Large intestine (tissue), 3 donors: ENCODE measurements at regions not wholly inside any gene's neighbourhood (a gene's known extent, or its start where the extent isn't known, plus 50 kb on each side); places are given as distances from the start of the nearest gene placed in this dataset.
"Not testable (repeated sequence)": the region's sequence is repeated elsewhere in the genome, so short reads cannot be mapped to it uniquely, and the experiment has no call there.

Source experiments
- DNase-seq, 2 donors: peaks; one replicate each; pipeline versions ENCODE4 v3.0.0 to v3.0.0-alpha.2; 2013
- H3K27ac ChIP-seq: one replicate; pipeline ENCODE4 v1.5.1; 2013; ENCODE audit warnings: low read length
- H3K27me3 ChIP-seq: 2 replicates; pipeline ENCODE4 v1.6.1; 2013; ENCODE audit warnings: low read length; ENCODE audit not compliant: control insufficient read depth, insufficient read depth
- H3K36me3 ChIP-seq: 2 replicates; pipeline ENCODE4 v1.6.1; 2013; ENCODE audit warnings: low read length; ENCODE audit not compliant: control insufficient read depth, insufficient read depth
- H3K4me1 ChIP-seq: one replicate; pipeline ENCODE4 v1.6.1; 2013; ENCODE audit warnings: low read length; ENCODE audit not compliant: control insufficient read depth, insufficient read depth
- H3K4me3 ChIP-seq: one replicate; pipeline ENCODE4 v1.5.1; 2013; ENCODE audit warnings: low read length
- H3K9me3 ChIP-seq: one replicate; pipeline ENCODE4 v1.6.1; 2013; ENCODE audit warnings: mild to moderate bottlenecking, low read depth, low read length, moderate library complexity; ENCODE audit not compliant: control insufficient read depth
- WGBS: methylation state at CpG from one replicate; pipeline ENCODE4 v1.1.5; 2013; ENCODE audit warnings: low lambda C conversion rate; ENCODE audit not compliant: insufficient coverage; 5-methylcytosine and 5-hydroxymethylcytosine counted together

- Histone ChIP-seq H3K4me1 (peaks cover 53% of the 10 kb centered on the region), H3K36me3 (no peaks in the 10 kb centered on the region), H3K4me3 (no peak overlapping the region), H3K27ac (no peak overlapping the region), H3K27me3 (peaks cover 4% of the 10 kb centered on the region), H3K9me3 (no peaks in the 10 kb centered on the region)
- 17% methylated on average over 1 of the region's 15 CpGs for WGBS
- DNase-seq, result no peak
Measured at GRCh38 chr11:126149759-126150625, 61.5 kb downstream of the RPUSD4 start.

DNA sequence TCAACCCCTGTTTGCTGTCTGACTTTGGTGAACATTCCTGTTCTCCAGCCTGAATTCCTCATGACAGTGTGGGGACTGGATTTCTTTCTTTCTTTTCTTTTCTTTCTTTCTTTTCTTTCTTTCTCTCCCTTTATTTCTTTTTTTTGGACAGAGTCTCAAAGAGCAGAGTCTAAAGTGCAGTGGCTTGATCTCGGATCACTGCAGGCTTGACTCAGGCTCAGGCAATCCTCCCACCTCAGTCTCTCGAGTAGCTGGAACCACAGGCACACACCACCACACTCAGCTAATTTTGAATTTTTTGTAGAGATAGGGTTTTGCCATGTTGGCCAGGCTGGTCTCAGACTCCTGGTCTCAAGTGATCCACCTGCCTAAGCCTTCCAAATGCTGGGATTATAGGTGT is 63.1 kb downstream of the RPUSD4 start:
- Histone ChIP-seq H3K27ac (peak overlapping the region; percentile 20), H3K27me3 (peaks cover 4% of the 10 kb centered on the region), H3K4me1 (peaks cover 36% of the 10 kb centered on the region), H3K36me3 (no peaks in the 10 kb centered on the region), H3K9me3 (no peaks in the 10 kb centered on the region), H3K4me3 (no peak overlapping the region)
- peak in 1 of 2 donors; percentile 53 for DNase-seq
- no CpG with 5 or more reads among the region's 2 CpGs for WGBS

DNA sequence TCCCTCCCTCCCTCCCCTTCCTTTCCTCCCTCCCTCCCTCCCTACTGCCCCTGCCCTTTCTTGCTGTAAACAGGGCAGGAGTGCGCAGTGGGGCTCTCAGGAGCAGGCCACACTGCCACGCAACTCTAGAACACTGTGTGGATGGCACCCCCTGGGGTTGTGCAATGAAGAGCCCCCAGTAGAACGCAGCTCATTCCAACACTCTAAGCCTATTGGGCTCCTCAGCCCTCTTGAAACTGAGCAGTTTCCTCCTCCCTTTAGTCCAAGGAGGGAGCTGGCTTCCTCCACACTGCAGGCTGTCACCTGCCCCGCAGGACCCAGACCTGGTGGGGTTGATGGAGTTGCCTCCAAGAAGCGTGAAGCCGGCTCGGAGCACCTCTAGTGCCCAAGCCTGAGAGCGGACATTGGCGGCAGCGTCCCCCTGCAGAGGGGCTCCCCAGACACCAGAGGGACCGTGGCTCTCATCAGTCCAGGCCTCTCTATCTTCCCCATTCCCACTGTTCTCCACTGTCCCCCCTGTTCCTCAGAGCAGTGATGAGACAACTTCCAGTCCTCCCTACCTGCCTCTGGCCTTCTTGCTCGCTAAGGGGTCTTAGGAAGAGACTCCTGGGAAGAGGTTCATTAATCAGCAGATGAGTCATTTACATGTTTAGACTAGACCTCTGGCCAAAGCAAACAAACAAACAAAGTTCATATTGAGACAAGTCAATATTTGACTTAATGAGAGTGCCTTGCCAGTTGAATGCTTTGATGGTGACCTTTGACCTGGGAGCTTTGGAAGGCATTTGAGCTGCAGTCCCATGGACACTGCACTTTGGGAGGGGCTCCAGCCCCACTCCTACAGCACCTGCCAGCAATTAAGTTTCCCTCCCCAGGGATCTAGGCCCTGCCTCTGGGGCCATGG is 64.0 kb downstream of the RPUSD4 start:
- Histone ChIP-seq H3K4me3 (no peak overlapping the region), H3K36me3 (no peaks in the 10 kb centered on the region), H3K27ac (peak overlapping the region; percentile 20), H3K4me1 (peaks cover 32% of the 10 kb centered on the region), H3K27me3 (peaks cover 4% of the 10 kb centered on the region), H3K9me3 (no peaks in the 10 kb centered on the region)
- WGBS, result no CpG with 5 or more reads among the region's 12 CpGs
- no peak for DNase-seq

DNA sequence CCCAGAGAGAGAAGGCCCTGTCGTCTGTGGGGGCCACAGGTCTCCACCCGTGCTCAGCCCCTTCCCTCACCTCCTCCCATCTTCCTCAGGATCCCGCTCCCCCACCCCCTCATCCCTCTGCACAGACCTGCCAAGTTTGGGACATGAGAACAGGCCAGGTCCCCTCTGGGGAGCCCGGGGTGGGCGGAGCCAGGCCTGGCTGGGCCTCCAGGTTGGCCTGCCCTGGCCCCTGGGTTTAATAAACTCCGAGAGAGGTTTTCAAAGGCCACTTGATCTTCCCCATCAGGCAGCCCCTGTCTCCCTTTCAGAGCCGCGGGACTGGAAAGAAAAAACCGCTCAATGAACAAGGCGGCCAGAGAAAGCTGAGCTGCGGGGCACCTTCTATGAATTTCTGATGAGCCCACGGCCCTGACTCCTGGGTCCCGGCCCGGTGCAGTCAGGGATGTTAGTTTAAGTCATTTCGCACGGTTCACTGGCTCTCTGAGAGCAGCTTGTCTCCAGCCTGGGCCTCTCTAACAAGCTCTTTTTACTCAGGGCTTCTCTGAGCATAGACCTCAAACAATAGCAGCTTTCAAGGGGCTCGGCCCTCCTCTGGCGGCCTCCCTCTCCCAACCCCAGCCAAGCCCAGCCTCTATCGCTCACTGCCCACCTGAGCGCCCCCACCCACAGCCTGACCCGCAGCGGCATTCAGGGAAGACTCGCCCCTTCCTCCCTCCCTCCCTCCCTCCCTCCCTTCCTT is 64.8 kb downstream of the RPUSD4 start:
- Histone ChIP-seq H3K9me3 (no peaks in the 10 kb centered on the region), H3K27ac (peak overlapping the region; percentile 20), H3K36me3 (no peaks in the 10 kb centered on the region), H3K4me1 (peaks cover 33% of the 10 kb centered on the region), H3K4me3 (no peak overlapping the region), H3K27me3 (peaks cover 4% of the 10 kb centered on the region)
- no CpG with 5 or more reads among the region's 23 CpGs for WGBS
- DNase-seq, result no peak

GRCh38 chr11:126145954-126146353 is 65.5 kb downstream of the RPUSD4 start:
- H3K27ac ChIP-seq, result no peak overlapping the region
- whole genome bisulfite sequencing, result no CpG with 5 or more reads among the region's 9 CpGs

GRCh38 chr11:126143491-126143890 is 68.0 kb downstream of the RPUSD4 start:
- not testable (repeated sequence) for H3K27me3 ChIP-seq, DNase-seq, H3K27ac ChIP-seq, H3K4me3 ChIP-seq, H3K36me3 ChIP-seq, H3K9me3 ChIP-seq
- no CpG with 5 or more reads among the region's 2 CpGs for WGBS
- H3K4me1 ChIP-seq, result peaks cover 35% of the 10 kb centered on the region

More at GRCh38 chr11:126145954-126146353, 65.5 kb downstream of the RPUSD4 start:
- no peak for DNase-seq
- Histone ChIP-seq H3K9me3 (no peaks in the 10 kb centered on the region), H3K27me3 (peaks cover 4% of the 10 kb centered on the region), H3K4me3 (no peak overlapping the region), H3K4me1 (peaks cover 38% of the 10 kb centered on the region), H3K36me3 (no peaks in the 10 kb centered on the region)

GRCh38 chr11:126140926-126141280 is 70.5 kb downstream of the RPUSD4 start:
- no CpG with 5 or more reads among the region's 7 CpGs for WGBS
- Histone ChIP-seq H3K36me3 (no peaks in the 10 kb centered on the region), H3K27ac (no peak overlapping the region), H3K4me1 (peaks cover 12% of the 10 kb centered on the region), H3K27me3 (peaks cover 7% of the 10 kb centered on the region), H3K4me3 (no peak overlapping the region), H3K9me3 (no peaks in the 10 kb centered on the region)
- no peak for DNase-seq

- DNase-seq, result no peak
- peak overlapping the region; percentile 39 for H3K27ac ChIP-seq
- peaks cover 7% of the 10 kb centered on the region for H3K27me3 ChIP-seq
- H3K4me1 ChIP-seq, result peaks cover 12% of the 10 kb centered on the region
- whole genome bisulfite sequencing, result no CpG with 5 or more reads among the region's 9 CpGs
- H3K36me3 ChIP-seq, result no peaks in the 10 kb centered on the region
- H3K4me3 ChIP-seq, result no peak overlapping the region
- no peaks in the 10 kb centered on the region for H3K9me3 ChIP-seq
Measured at GRCh38 chr11:126140201-126140925, 71.1 kb downstream of the RPUSD4 start.

GRCh38 chr11:126139111-126140091 is 72.0 kb downstream of the RPUSD4 start:
- H3K4me3 ChIP-seq, result no peak overlapping the region
- WGBS, result 80% methylated on average over 1 of the region's 13 CpGs
- no peak for DNase-seq
- H3K27ac ChIP-seq, result no peak overlapping the region
- peaks cover 12% of the 10 kb centered on the region for H3K4me1 ChIP-seq
- H3K9me3 ChIP-seq, result no peaks in the 10 kb centered on the region
- peaks cover 7% of the 10 kb centered on the region for H3K27me3 ChIP-seq
- no peaks in the 10 kb centered on the region for H3K36me3 ChIP-seq
